ENCODE measurements at regions not wholly inside any gene's neighbourhood (a gene's known extent, or its start where the extent isn't known, plus 50 kb on each side); places are given as distances from the start of the nearest gene placed in this dataset.

GRCh38 chr2:228690681-228691080 lies 509.2 kb upstream of the SPHKAP start:
- Histone ChIP-seq H3K9me2 (ENCODE audit: low read depth, low read length) (no peaks in the 10 kb centered on the region), H3K9ac (ENCODE audit: low read length) (no peak overlapping the region), H3K79me2 (ENCODE audit: insufficient read depth, low read length) (no peaks in the 10 kb centered on the region), H3K27me3 (ENCODE audit: insufficient read depth, low read length) (no peaks in the 10 kb centered on the region), H3K4me2 (ENCODE audit: low read length) (no peak overlapping the region), H3K36me3 (ENCODE audit: insufficient read depth, low read length) (no peaks in the 10 kb centered on the region), H3K27ac (ENCODE audit: low read depth, low read length, poor library complexity, severe bottlenecking) (no peak overlapping the region), H3F3A (ENCODE audit: insufficient read depth, low read length) (no peaks in the 10 kb centered on the region), H3K4me1 (ENCODE audit: insufficient read depth, low read length, severe bottlenecking) (no peaks in the 10 kb centered on the region), H3K9me3 (ENCODE audit: low read length) (no peaks in the 10 kb centered on the region), H2AFZ (ENCODE audit: low read length) (no peak overlapping the region), H3K4me3 (ENCODE audit: low read depth, low read length, poor library complexity, severe bottlenecking) (no peak overlapping the region), H4K20me1 (ENCODE audit: insufficient read depth, low read length) (no peaks in the 10 kb centered on the region)
- TF ChIP-seq CTCF (IDR thresholded peaks at IDR 0.05; ENCODE audit: low read length) (no peak), EZH2 (IDR thresholded peaks at IDR 0.05; ENCODE audit: borderline replicate concordance, low read length) (no peak)

- no peaks in the 10 kb centered on the region for H3K9me3 ChIP-seq (ENCODE audit: low read length)
- no peak for TF ChIP-seq EZH2 (IDR thresholded peaks at IDR 0.05; ENCODE audit: borderline replicate concordance, low read length)
- TF ChIP-seq CTCF (IDR thresholded peaks at IDR 0.05; ENCODE audit: low read length), result no peak
- H3K27me3 ChIP-seq (ENCODE audit: insufficient read depth, low read length), result no peaks in the 10 kb centered on the region
- H3K4me2 ChIP-seq (ENCODE audit: low read length), result no peak overlapping the region
- H3K4me1 ChIP-seq (ENCODE audit: insufficient read depth, low read length, severe bottlenecking), result no peaks in the 10 kb centered on the region
- H3K4me3 ChIP-seq (ENCODE audit: low read depth, low read length, poor library complexity, severe bottlenecking), result no peak overlapping the region
- H3K9ac ChIP-seq (ENCODE audit: low read length), result no peak overlapping the region
- H3K9me2 ChIP-seq (ENCODE audit: low read depth, low read length), result no peaks in the 10 kb centered on the region
- H3K36me3 ChIP-seq (ENCODE audit: insufficient read depth, low read length), result no peaks in the 10 kb centered on the region
- H3K27ac ChIP-seq (ENCODE audit: low read depth, low read length, poor library complexity, severe bottlenecking), result no peak overlapping the region
- no peaks in the 10 kb centered on the region for H3K79me2 ChIP-seq (ENCODE audit: insufficient read depth, low read length)
- no peak overlapping the region for H2AFZ ChIP-seq (ENCODE audit: low read length)
- no peaks in the 10 kb centered on the region for H4K20me1 ChIP-seq (ENCODE audit: insufficient read depth, low read length)
- H3F3A ChIP-seq (ENCODE audit: insufficient read depth, low read length), result no peaks in the 10 kb centered on the region
Measured at GRCh38 chr2:228689053-228689452, 507.6 kb upstream of the SPHKAP start.

- TF ChIP-seq CTCF (IDR thresholded peaks at IDR 0.05; ENCODE audit: low read length), result no peak
- TF ChIP-seq EZH2 (IDR thresholded peaks at IDR 0.05; ENCODE audit: borderline replicate concordance, low read length), result no peak
- Histone ChIP-seq H3K4me2 (ENCODE audit: low read length) (no peak overlapping the region), H2AFZ (ENCODE audit: low read length) (no peak overlapping the region), H3K36me3 (ENCODE audit: insufficient read depth, low read length) (no peaks in the 10 kb centered on the region), H3K9ac (ENCODE audit: low read length) (no peak overlapping the region), H3K4me1 (ENCODE audit: insufficient read depth, low read length, severe bottlenecking) (no peaks in the 10 kb centered on the region), H3K9me2 (ENCODE audit: low read depth, low read length) (no peaks in the 10 kb centered on the region), H4K20me1 (ENCODE audit: insufficient read depth, low read length) (no peaks in the 10 kb centered on the region), H3F3A (ENCODE audit: insufficient read depth, low read length) (no peaks in the 10 kb centered on the region), H3K79me2 (ENCODE audit: insufficient read depth, low read length) (no peaks in the 10 kb centered on the region), H3K9me3 (ENCODE audit: low read length) (no peaks in the 10 kb centered on the region), H3K27me3 (ENCODE audit: insufficient read depth, low read length) (no peaks in the 10 kb centered on the region), H3K27ac (ENCODE audit: low read depth, low read length, poor library complexity, severe bottlenecking) (no peak overlapping the region), H3K4me3 (ENCODE audit: low read depth, low read length, poor library complexity, severe bottlenecking) (no peak overlapping the region)
Measured at GRCh38 chr2:228688007-228688645, 506.6 kb upstream of the SPHKAP start.
